Common myeloid progenitor, CD34-positive (primary cell): ENCODE measurements at regions not wholly inside any gene's neighbourhood (a gene's known extent, or its start where the extent isn't known, plus 50 kb on each side); places are given as distances from the start of the nearest gene placed in this dataset.

Experiments used
- CTCF ChIA-PET: fragments of 350-600 bp; sonication (Branson Sonifier 250); formaldehyde crosslinking; loops from one replicate; lab custom pipeline; 2021; ENCODE audit warnings: antibody characterized with exemption; lab: Charles Lee
- POLR2A ChIA-PET: fragments of 350-600 bp; sonication (Branson Sonifier 250); formaldehyde crosslinking; loops from one replicate; lab custom pipeline; 2021; ENCODE audit warnings: antibody characterized with exemption; lab: Charles Lee
- DNase-seq, 3 donors: peaks; one replicate each; pipeline versions ENCODE4 v3.0.0 to v3.0.0-alpha.2; 2013
- H3K27ac ChIP-seq, 2 experiments: 1 replicate in 1 of 2; 2 replicates in 1 of 2; pipeline ENCODE4 v1.7.0; 2013; ENCODE audit warnings: inconsistent platforms in 2 of 2, low read length in 2 of 2, mild to moderate bottlenecking in 2 of 2, low read depth in 1 of 2, moderate library complexity in 1 of 2; ENCODE audit not compliant: severe bottlenecking in 2 of 2, insufficient read depth in 1 of 2, poor library complexity in 1 of 2
- H3K27me3 ChIP-seq, 5 experiments: replicated peaks in 2 of 5; 1 replicate in 3 of 5; 2 replicates in 2 of 5; pipeline versions ENCODE4 v1.6.1 to v1.7.0; 2013; ENCODE audit warnings: low read length in 4 of 5, mild to moderate bottlenecking in 2 of 5, moderate library complexity in 2 of 5, inconsistent platforms in 1 of 5; ENCODE audit not compliant: insufficient read depth in 5 of 5, control insufficient read depth in 4 of 5
- H3K36me3 ChIP-seq, 4 experiments: 1 replicate in 2 of 4; 2 replicates in 2 of 4; pipeline versions ENCODE4 v1.6.1 to v1.7.0; 2013; ENCODE audit warnings: low read length in 3 of 4, control low read depth in 1 of 4, mild to moderate bottlenecking in 1 of 4; ENCODE audit not compliant: control insufficient read depth in 4 of 4, insufficient read depth in 4 of 4
- H3K4me1 ChIP-seq, 4 experiments: 1 replicate in 3 of 4; 2 replicates in 1 of 4; pipeline versions ENCODE4 v1.6.1 to v1.7.1; 2013; ENCODE audit warnings: low read length in 3 of 4, mild to moderate bottlenecking in 3 of 4, control low read depth in 1 of 4, inconsistent platforms in 1 of 4, moderate library complexity in 1 of 4; ENCODE audit not compliant: control insufficient read depth in 4 of 4, insufficient read depth in 4 of 4; ENCODE audit errors: control extremely low read depth in 1 of 4
- H3K4me3 ChIP-seq, 7 experiments: 1 replicate in 4 of 7; 2 replicates in 3 of 7; pipeline versions ENCODE4 v1.5.1 to v1.7.0; 2013; ENCODE audit warnings: mild to moderate bottlenecking in 7 of 7, low read length in 6 of 7, moderate library complexity in 6 of 7, inconsistent platforms in 2 of 7, low read depth in 2 of 7, control low read depth in 1 of 7; ENCODE audit not compliant: insufficient read depth in 4 of 7, control insufficient read depth in 1 of 7; ENCODE audit errors: extremely low read depth in 1 of 7
- H3K9me3 ChIP-seq, 5 experiments: 1 replicate in 4 of 5; 2 replicates in 1 of 5; pipeline versions ENCODE4 v1.6.1 to v1.7.1; 2013; ENCODE audit warnings: low read length in 4 of 5, mild to moderate bottlenecking in 2 of 5, inconsistent platforms in 1 of 5, low read depth in 1 of 5, moderate library complexity in 1 of 5; ENCODE audit not compliant: control insufficient read depth in 4 of 5, insufficient read depth in 2 of 5; ENCODE audit errors: control extremely low read depth in 1 of 5
- WGBS: methylation state at CpG from one replicate; pipeline ENCODE4 v1.1.5; 2013; ENCODE audit not compliant: insufficient coverage; 5-methylcytosine and 5-hydroxymethylcytosine counted together

- H3K4me1 ChIP-seq: no peaks in the 10 kb centered on the region
- H3K27me3 ChIP-seq: no peaks in the 10 kb centered on the region
- no peak overlapping the region for H3K27ac ChIP-seq
- WGBS: 100% methylated on average over 1 of the region's 2 CpGs
- ChIA-PET CTCF (interaction anchor here (0.7 kb wide), 1 partner anchor 100 kb away, joined by 4 read pairs; no protein-coding TSS in a partner anchor), POLR2A (no interaction called here)
- DNase-seq: no peak
- no peak overlapping the region for H3K4me3 ChIP-seq
- H3K36me3 ChIP-seq: no peaks in the 10 kb centered on the region
- no peaks in the 10 kb centered on the region for H3K9me3 ChIP-seq
Observed at GRCh38 chr7:46572691-46573090, 651.6 kb upstream of the IGFBP3 start.

DNA sequence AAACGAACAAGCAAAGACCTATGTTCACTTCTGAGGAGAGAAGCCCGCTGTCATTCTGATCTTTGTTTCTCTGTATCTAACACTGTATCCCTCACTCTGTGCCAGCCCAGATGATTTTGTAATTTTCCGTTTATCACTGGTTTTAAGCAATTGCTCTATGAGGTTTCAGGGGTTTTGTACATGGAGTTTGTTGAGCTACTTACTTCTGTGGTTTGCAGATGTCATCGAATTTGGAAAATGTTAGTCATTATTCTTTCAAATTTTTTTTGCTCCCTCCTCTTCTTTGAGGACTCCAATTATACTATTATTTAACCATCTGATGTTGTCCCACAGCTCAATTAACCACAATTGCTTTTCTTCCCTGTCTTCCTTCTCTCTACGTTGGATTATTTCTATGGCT, 650.9 kb upstream of the IGFBP3 start:
- Histone ChIP-seq H3K9me3 (no peaks in the 10 kb centered on the region), H3K4me1 (no peaks in the 10 kb centered on the region), H3K4me3 (no peak overlapping the region), H3K27ac (no peak overlapping the region), H3K36me3 (no peaks in the 10 kb centered on the region), H3K27me3 (no peaks in the 10 kb centered on the region)
- CTCF ChIA-PET: no interaction called here
- WGBS: 100% methylated on average over 3 of the region's 5 CpGs
- DNase-seq: no peak
- POLR2A ChIA-PET: no interaction called here

GRCh38 chr7:46569133-46569465, 648.0 kb upstream of the IGFBP3 start:
- Histone ChIP-seq H3K4me3 (no peak overlapping the region), H3K36me3 (no peaks in the 10 kb centered on the region), H3K27me3 (no peaks in the 10 kb centered on the region), H3K9me3 (no peaks in the 10 kb centered on the region), H3K27ac (no peak overlapping the region), H3K4me1 (no peaks in the 10 kb centered on the region)
- POLR2A ChIA-PET: no interaction called here
- CTCF ChIA-PET: no interaction called here
- no peak for DNase-seq
- WGBS: no CpG with 5 or more reads among the region's 2 CpGs

GRCh38 chr7:46568420-46569132, 647.5 kb upstream of the IGFBP3 start:
- H3K4me3 ChIP-seq: no peak overlapping the region
- ChIA-PET CTCF (no interaction called here), POLR2A (no interaction called here)
- no peaks in the 10 kb centered on the region for H3K4me1 ChIP-seq
- H3K36me3 ChIP-seq: no peaks in the 10 kb centered on the region
- no peaks in the 10 kb centered on the region for H3K9me3 ChIP-seq
- no peaks in the 10 kb centered on the region for H3K27me3 ChIP-seq
- no peak for DNase-seq
- H3K27ac ChIP-seq: no peak overlapping the region
- WGBS: 94% methylated on average over 9 of the region's 11 CpGs

DNA sequence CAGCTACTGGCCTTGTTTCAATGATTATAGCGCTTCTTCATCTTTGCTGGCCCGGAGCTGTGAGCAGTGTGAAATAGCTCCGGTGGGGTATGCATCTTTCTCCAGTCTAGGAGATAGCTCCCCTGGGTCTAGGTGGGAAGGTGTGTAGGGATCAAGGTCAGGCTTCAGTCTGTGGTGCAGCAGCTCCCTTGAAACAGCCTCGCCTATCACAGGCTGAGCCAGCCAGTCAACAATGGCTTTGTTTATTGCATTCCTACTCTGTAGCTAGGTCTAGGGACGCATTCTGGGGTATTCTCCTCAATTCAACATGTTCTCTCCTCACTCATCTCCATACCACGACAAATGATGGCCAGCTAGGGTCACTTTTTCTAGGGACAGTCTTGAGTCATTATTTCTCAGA, 646.8 kb upstream of the IGFBP3 start:
- Histone ChIP-seq H3K36me3 (no peaks in the 10 kb centered on the region), H3K27ac (no peak overlapping the region), H3K4me3 (no peak overlapping the region), H3K27me3 (no peaks in the 10 kb centered on the region), H3K4me1 (no peaks in the 10 kb centered on the region), H3K9me3 (no peaks in the 10 kb centered on the region)
- ChIA-PET POLR2A (no interaction called here), CTCF (no interaction called here)
- DNase-seq: no peak
- 94% methylated on average over 4 of the region's 6 CpGs for WGBS

DNA sequence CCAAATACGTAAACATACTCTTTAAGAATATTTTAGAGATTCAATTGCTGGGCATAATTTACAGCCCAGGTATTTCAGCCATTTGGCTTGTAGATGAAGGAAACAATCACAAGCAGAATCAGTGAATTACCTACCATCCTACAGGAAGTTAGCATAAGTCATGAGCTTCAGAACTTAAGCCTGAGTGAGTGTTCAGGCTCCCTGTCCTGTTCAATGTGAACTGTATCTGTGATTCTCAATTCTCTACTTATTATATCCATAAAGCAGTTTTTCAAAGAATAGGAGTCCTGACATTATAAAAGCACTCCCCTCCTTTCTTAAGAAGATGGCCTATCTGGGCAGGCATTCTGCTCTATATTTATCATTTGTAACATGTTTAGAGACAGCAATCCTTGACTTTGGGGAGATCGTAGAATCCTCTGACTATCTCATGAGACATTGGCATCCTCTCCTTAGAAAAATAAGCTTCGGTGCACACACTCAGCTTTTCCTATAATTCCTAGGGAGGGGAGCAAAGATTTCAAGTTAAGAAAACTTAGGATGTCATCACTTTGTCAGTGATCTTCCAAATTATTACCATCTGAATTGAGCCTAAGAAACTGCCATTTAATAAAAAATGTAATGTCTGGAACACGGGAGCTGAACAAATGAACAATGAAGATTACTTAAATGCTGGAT, 645.2 kb upstream of the IGFBP3 start:
- no peak for DNase-seq
- WGBS: 95% methylated on average over 3 of the region's 4 CpGs
- POLR2A ChIA-PET: no interaction called here

GRCh38 chr7:46565253-46566096, 644.4 kb upstream of the IGFBP3 start:
- Histone ChIP-seq H3K4me3 (no peak overlapping the region), H3K27ac (no peak overlapping the region), H3K9me3 (no peaks in the 10 kb centered on the region), H3K36me3 (no peaks in the 10 kb centered on the region), H3K4me1 (no peaks in the 10 kb centered on the region), H3K27me3 (no peaks in the 10 kb centered on the region)
- WGBS: 100% methylated on average over 1 of the region's 5 CpGs
- DNase-seq: no peak
- ChIA-PET CTCF (no interaction called here), POLR2A (no interaction called here)

More for the DNA sequence above, 645.2 kb upstream of the IGFBP3 start:
- Histone ChIP-seq H3K9me3 (no peaks in the 10 kb centered on the region), H3K36me3 (no peaks in the 10 kb centered on the region), H3K27ac (no peak overlapping the region), H3K4me1 (no peaks in the 10 kb centered on the region), H3K27me3 (no peaks in the 10 kb centered on the region), H3K4me3 (no peak overlapping the region)
- CTCF ChIA-PET: no interaction called here
